GM10248 (cell line): ENCODE measurements at regions not wholly inside any gene's neighbourhood (a gene's known extent, or its start where the extent isn't known, plus 50 kb on each side); places are given as distances from the start of the nearest gene placed in this dataset.
"Not testable (repeated sequence)": the region's sequence is repeated elsewhere in the genome, so short reads cannot be mapped to it uniquely, and the experiment has no call there.

ENCODE experiments used
- CTCF ChIA-PET: fragments of 300-600 bp; sonication (Branson Sonifier 250); formaldehyde crosslinking; extraction: SDS; loops from one replicate; lab custom pipeline; 2021; ENCODE audit warnings: antibody characterized with exemption; lab: Yijun Ruan, JAX
- POLR2A ChIA-PET: fragments of 350-650 bp; sonication (Branson Sonifier 250); formaldehyde crosslinking; extraction: SDS; loops from one replicate; lab custom pipeline; 2020; ENCODE audit warnings: antibody characterized with exemption; lab: Yijun Ruan, JAX
- DNase-seq: peaks from one replicate; pipeline ENCODE4 v3.0.0; 2012; ENCODE audit errors: extremely low spot score
- TF ChIP-seq, protein P1 (sequence below): IDR thresholded peaks from 2 replicates; pipeline ENCODE4 v1.5.1; 2012; ENCODE audit warnings: mild to moderate bottlenecking, low read depth; ENCODE audit errors: extremely low read depth, missing control alignments, control extremely low read depth

- DNase-seq, result no peak
- TF ChIP-seq, protein P1, sequence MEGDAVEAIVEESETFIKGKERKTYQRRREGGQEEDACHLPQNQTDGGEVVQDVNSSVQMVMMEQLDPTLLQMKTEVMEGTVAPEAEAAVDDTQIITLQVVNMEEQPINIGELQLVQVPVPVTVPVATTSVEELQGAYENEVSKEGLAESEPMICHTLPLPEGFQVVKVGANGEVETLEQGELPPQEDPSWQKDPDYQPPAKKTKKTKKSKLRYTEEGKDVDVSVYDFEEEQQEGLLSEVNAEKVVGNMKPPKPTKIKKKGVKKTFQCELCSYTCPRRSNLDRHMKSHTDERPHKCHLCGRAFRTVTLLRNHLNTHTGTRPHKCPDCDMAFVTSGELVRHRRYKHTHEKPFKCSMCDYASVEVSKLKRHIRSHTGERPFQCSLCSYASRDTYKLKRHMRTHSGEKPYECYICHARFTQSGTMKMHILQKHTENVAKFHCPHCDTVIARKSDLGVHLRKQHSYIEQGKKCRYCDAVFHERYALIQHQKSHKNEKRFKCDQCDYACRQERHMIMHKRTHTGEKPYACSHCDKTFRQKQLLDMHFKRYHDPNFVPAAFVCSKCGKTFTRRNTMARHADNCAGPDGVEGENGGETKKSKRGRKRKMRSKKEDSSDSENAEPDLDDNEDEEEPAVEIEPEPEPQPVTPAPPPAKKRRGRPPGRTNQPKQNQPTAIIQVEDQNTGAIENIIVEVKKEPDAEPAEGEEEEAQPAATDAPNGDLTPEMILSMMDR, result no peak
- POLR2A ChIA-PET, result no interaction called here
- CTCF ChIA-PET, result interaction anchor here (1.1 kb wide), 1 partner anchor 15 kb away, joined by 3 read pairs; no protein-coding TSS in a partner anchor
These were observed 183.8 kb upstream of the SMLR1 start for GRCh38 chr6:130643361-130643760.

GRCh38 chr6:130644175-130644574 is 183.0 kb upstream of the SMLR1 start:
- POLR2A ChIA-PET, result no interaction called here
- DNase-seq, result no peak
- CTCF ChIA-PET, result interaction anchor here (1.1 kb wide), 1 partner anchor 14 kb away, joined by 3 read pairs; no protein-coding TSS in a partner anchor
- TF ChIP-seq, protein P1, result no peak

- POLR2A ChIA-PET, DNase-seq: not testable (repeated sequence)
- CTCF ChIA-PET, result interaction anchor here (1.1 kb wide), 1 partner anchor 14 kb away, joined by 3 read pairs; no protein-coding TSS in a partner anchor
These were observed 182.4 kb upstream of the SMLR1 start for GRCh38 chr6:130644769-130645168.

GRCh38 chr6:130647246-130647645 is 180.0 kb upstream of the SMLR1 start:
- TF ChIP-seq, protein P1, result no peak
- ChIA-PET POLR2A (no interaction called here), CTCF (no interaction called here)
- DNase-seq, result no peak

- ChIA-PET CTCF (no interaction called here), POLR2A (no interaction called here)
These were observed 171.6 kb upstream of the SMLR1 start for GRCh38 chr6:130655586-130655985.

GRCh38 chr6:130661077-130661476 is 166.1 kb upstream of the SMLR1 start:
- ChIA-PET CTCF (interaction anchor here (1.2 to 4.1 kb wide), 4 partner anchors 9 to 33 kb away, joined by 3 to 18 read pairs (median 4); no protein-coding TSS in a partner anchor), POLR2A (no interaction called here)
- TF ChIP-seq, protein P1, result no peak
- no peak for DNase-seq

More at GRCh38 chr6:130655586-130655985, 171.6 kb upstream of the SMLR1 start:
- DNase-seq, result no peak
- TF ChIP-seq, protein P1, result no peak

- ChIA-PET POLR2A (no interaction called here), CTCF (interaction anchor here (1.6 kb wide), 1 partner anchor 301 kb away, joined by 4 read pairs; the partner anchor contains the start of gene TMEM200A)
- DNase-seq, result no peak
- TF ChIP-seq, protein P1, result no peak
These were observed 160.4 kb upstream of the SMLR1 start for GRCh38 chr6:130666786-130667185.
